ENCODE measurements at regions not wholly inside any gene's neighbourhood (a gene's known extent, or its start where the extent isn't known, plus 50 kb on each side); places are given as distances from the start of the nearest gene placed in this dataset.
"Not testable (repeated sequence)": the region's sequence is repeated elsewhere in the genome, so short reads cannot be mapped to it uniquely, and the experiment has no call there.

- DNase-seq, result no peak
Measured at GRCh38 chr4:73348185-73348584, 55.9 kb upstream of the ALB start.

GRCh38 chr4:73347497-73347896 is 56.6 kb upstream of the ALB start:
- no peak for DNase-seq

GRCh38 chr4:73345399-73345975 is 58.6 kb upstream of the ALB start:
- no peak for DNase-seq

GRCh38 chr4:73344106-73344505 is 60.0 kb upstream of the ALB start:
- DNase-seq, result no peak

GRCh38 chr4:73343432-73343831 is 60.7 kb upstream of the ALB start:
- DNase-seq, result no peak

GRCh38 chr4:73341454-73341853 is 62.6 kb upstream of the ALB start:
- peak; percentile 53 for DNase-seq

- DNase-seq, result peak; percentile 16
Measured at GRCh38 chr4:73340917-73341316, 63.2 kb upstream of the ALB start.

GRCh38 chr4:73335679-73336078 is 68.4 kb upstream of the ALB start:
- no peak for DNase-seq

- DNase-seq, result not testable (repeated sequence)
Measured at GRCh38 chr4:73332012-73332411, 72.1 kb upstream of the ALB start.

- no peak for DNase-seq
Measured at GRCh38 chr4:73329300-73329699, 70.7 kb upstream of the ANKRD17 start.

GRCh38 chr4:73325776-73326175 is 67.2 kb upstream of the ANKRD17 start:
- DNase-seq, result not testable (repeated sequence)

GRCh38 chr4:73317092-73317491 is 58.5 kb upstream of the ANKRD17 start:
- DNase-seq, result no peak

GRCh38 chr4:73315091-73315490 is 56.5 kb upstream of the ANKRD17 start:
- DNase-seq, result peak; percentile 81

- no peak for DNase-seq
Measured at GRCh38 chr4:73312967-73313366, 54.4 kb upstream of the ANKRD17 start.

- DNase-seq, result peak; percentile 31
Measured at GRCh38 chr4:73311428-73311827, 52.8 kb upstream of the ANKRD17 start.

- peak; percentile 68 for DNase-seq
Measured at GRCh38 chr4:73309211-73309610, 50.6 kb upstream of the ANKRD17 start.

Data from fibroblast of skin of abdomen (primary cell).